ENCODE measurements at regions not wholly inside any gene's neighbourhood (a gene's known extent, or its start where the extent isn't known, plus 50 kb on each side); places are given as distances from the start of the nearest gene placed in this dataset.

DNA sequence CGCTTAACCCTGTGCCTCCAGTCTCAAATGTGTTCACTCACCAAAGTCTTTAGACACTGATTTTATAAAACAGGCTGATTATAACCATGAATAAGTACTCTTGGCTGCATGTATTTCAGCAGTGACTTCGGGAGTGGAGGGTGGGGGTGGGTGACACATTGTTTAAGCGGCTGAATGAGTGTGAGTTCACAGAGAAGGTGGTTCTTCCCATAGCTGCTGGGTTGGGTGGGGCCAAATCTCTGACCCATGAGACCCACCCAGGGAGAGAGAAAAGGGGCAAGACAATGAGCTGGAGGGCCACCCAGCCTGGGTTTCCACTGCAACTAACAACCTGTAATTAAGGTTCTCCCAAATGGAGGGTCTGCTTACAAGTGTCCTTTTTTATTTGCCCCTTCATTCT lies 96.4 kb downstream of the SYNE3 start:
- no peak overlapping the region for H3K27ac ChIP-seq (ENCODE audit: low read depth, low read length)
- 87 to 92% (median 90%) methylated on average over 3 of the region's 3 CpGs for WGBS, 3 donors

DNA sequence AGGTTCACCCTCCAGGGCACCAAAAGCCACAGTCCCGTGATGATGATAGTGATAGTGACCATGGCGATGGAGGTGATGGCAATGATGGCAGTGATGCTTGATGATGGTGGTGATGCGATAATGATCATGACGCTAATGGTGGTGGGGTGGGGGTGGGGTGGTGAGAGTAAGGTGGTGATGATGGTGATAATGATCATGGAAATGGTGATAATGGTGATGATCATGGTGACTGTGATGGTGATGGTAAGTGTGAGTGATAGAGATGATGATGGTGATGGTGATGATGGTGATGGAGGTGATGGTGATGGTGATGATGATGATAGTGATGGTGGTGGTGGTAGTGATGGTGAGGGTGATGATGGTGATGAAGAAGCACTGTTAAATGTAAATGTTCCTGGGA lies 96.9 kb downstream of the SYNE3 start:
- H3K27ac ChIP-seq (ENCODE audit: low read depth, low read length): no peak overlapping the region
- 74 to 96% (median 84%) methylated on average over 4 of the region's 4 CpGs for WGBS, 3 donors

DNA sequence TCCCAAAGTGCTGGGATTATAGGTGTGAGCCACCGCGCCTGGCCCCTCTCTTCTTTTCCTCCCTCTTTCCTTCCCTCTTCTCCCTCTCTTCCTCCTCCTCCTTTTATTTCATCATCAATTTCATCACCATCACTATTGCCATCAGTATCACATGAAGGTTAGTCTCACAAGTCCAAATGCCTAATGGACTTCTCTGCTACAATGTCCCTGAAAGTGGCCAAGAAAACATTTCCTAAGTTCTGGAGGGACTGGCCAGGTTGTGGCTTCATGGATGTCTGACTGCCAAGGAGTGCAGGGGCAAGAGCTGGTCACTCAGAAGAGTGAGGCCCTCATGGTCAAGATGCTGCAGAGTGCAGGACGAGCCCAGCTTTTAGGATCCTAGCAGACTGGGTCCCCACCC lies 97.6 kb downstream of the SYNE3 start:
- H3K27ac ChIP-seq (ENCODE audit: low read depth, low read length): no peak overlapping the region
- WGBS, 3 donors: 78 to 95% (median 86%) methylated on average over 3 of the region's 3 CpGs

DNA sequence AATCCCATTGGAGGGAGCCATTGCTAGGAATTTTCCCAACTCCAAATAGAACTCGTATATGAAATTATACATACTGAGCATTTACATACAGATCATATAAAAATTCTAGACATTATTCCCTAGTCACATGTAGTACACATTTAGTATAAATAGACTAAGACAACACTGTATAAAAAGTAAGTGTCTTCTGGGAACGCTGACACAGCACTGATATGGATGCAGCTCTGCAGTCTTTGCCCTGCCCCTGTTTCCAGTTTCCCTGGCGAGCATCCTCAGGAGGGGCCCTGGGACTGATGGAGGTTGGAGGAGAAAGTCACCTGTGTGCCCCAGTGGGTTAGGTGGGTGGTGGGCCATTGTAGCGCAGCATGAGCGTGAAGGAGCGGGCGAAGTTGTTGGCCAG lies 97.8 kb upstream of the CLMN start:
- no peak overlapping the region for H3K27ac ChIP-seq (ENCODE audit: low read depth, low read length)
- 86 to 96% (median 94%) methylated on average over 7 of the region's 7 CpGs for WGBS, 3 donors

DNA sequence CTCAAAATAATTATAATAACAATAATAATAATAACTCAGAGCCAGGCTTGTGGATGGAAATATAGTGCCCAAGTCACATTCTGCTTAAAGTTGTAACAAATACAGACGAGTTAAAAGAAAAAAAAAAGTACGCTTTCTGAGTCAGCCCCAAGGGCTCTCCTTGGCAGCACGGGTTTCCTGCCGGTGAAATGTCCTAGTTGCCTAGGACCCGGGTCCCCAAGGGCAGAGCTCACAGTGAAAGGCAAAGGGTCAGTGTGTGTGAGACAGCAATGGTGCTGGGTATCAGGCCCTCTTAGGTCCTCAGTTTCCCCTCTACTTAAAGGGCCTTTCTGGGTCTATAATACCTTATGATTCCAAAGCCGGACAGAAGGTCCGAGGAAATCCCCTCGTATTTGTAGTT lies 96.3 kb upstream of the CLMN start:
- 75 to 92% (median 79%) methylated on average over 8 of the region's 8 CpGs for WGBS, 3 donors
- H3K27ac ChIP-seq (ENCODE audit: low read depth, low read length): no peak overlapping the region

DNA sequence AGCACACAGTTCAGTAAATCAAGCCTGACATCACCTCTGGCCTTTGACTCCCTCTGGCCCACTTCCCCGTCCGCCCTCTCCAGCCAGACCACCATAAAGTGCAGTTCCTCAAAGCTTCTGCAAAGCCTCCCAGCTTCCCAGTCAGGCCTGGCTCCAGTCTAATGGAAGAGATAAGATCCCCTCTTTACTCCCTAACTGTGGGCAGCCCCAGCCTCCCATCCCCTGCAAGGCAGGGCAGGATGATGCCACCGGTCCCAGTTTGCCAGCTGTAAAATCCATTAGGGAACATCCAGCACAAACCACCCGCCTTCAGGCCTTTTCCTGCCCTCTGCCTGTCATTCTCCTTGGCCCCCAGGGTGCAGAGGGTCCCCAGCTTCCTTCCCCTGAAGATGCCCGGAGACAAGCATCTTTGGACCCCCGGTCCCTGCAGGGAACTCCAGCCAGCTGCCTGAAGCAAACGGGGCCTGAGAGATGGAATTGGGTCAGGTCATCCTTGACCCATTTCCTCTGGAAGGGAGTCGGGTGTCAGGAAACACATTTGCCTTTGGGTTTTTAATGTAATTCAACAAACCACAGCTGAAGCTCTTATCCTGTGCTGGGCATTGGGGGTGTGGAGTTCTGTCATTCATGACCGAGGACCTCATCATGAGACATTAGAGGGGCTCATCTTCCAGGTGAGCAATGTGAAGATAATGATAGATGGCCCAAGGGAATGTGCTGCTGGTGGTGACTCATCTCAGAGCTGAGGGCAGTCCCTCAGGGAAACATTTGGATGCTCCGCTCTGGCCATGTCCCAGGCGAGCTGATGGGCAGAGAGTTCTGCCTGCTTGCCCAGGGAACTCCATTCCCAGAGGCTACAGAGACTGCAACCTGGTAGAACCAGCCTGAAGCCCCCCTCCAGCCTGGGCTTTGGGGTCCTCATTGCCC lies 93.8 kb upstream of the CLMN start:
- WGBS, 3 donors: 63 to 77% (median 64%) methylated on average over 11 of the region's 11 CpGs
- no peak overlapping the region for H3K27ac ChIP-seq (ENCODE audit: low read depth, low read length)

DNA sequence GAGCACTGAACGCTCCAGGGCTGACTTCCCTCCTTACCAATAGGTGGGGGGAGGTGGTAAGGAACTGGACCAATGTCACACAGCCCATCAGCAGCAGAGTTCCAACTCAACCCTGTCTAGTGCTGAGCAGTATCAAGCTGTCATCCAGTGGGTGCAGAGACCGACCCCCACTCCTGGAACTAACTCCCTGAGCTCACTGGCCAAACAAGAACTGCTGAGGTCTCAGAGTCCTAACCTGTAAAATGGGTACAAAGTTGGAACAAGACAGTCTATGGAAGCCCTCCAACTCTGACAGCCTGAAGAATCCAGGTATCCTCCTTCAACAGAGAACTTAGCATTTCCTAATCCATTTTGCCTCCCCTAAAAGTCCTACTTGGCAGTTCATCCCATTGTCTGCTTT lies 91.1 kb upstream of the CLMN start:
- WGBS, 3 donors: 50 to 77% (median 62%) methylated on average over 2 of the region's 2 CpGs
- no peak overlapping the region for H3K27ac ChIP-seq (ENCODE audit: low read depth, low read length)

DNA sequence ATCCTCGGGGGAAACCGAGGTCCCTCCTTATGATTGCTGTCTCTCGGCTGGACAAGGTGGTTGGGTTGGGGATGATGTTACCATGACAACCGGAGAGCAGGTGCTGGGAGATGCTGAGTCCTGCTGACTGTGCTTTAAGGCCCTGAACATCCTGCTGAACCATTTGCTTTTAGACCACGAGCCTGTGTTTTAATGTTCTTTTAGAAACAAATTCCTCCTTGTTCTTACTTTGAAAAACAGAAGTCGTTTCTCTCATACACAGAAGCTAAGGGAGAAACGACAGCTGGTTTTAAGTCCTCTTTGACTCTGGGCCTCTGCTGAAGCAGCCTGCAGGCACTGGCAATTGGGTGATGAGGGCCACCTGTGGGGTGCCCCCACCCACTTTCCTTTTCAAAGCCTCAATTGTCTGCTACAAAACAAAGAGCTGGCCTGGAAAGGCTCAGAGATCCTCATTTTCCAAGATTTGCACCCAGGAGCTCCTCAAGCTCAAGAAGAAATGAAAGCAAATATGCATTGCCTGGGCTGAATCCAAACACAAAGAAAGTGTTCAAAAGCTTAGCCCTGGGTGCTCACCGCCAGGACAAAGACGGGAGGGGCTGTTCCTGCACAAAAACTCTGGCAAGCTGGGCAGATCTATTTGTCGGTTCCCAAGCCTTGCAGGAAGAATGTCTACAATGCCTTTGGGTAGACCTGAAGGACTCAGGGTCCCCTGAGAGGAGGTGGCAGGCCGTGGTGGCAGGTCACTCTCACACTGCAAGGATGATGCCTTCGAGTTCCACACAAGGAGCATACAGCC lies 90.0 kb upstream of the CLMN start:
- no peak overlapping the region for H3K27ac ChIP-seq (ENCODE audit: low read depth, low read length)
- 68 to 74% (median 70%) methylated on average over 12 of the region's 12 CpGs for WGBS, 3 donors

DNA sequence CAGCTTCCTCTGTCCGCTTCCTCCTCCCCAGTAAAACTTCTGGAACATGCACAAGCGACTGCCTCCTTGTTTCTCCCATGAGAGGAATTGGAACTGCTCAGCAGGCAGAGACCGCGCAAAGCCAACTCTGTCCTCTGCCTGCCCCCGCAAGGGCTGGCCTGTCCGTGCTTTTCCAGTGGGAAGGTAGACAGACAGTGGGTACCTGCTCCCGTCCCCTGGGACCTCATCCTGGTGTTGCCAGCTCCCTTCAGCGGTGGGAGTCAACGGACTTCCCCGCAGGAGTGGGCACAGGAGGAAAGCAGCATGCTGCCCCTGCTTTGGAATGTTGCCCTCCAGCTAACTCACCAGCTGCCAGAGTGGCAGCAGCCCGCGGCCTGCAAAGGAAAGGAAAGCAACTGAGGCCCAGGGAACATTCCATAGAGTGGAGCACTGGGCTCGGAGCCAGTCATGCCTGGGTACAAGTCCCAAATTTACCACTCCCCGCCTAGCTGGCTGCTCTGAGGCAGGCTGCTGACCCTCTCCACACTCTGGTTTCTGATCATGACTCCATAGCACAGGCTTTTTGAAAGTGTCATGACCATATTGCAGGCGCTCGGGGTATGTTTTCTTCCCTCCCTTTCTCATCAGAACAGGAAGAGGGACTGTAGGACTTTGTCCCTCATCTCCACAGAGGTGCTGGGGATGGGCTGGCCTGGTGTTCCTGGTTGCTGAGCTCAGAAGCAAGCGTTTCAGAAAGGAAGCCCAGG lies 89.2 kb upstream of the CLMN start:
- 62 to 81% (median 69%) methylated on average over 17 of the region's 17 CpGs for WGBS, 3 donors
- no peak overlapping the region for H3K27ac ChIP-seq (ENCODE audit: low read depth, low read length)

DNA sequence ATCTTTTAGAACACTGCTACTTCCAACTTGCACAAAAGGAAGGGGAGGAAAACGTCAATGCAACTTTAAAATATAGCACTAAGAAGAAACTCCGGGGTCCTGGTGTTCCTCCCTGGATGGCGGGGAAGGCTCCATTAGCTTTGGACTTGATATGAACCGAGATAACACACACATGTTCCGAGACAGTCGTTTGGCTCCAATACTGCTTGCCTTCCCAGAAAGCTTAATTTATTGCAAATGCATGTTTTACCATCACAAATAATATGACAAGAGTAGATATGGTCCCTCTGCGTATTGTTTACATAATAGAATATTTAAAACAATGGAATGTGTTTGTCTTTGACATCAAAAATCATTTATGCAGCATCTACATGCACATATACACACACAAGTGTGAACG lies 87.6 kb upstream of the CLMN start:
- no peak overlapping the region for H3K27ac ChIP-seq (ENCODE audit: low read depth, low read length)
- 60 to 72% (median 66%) methylated on average over 8 of the region's 8 CpGs for WGBS, 3 donors

DNA sequence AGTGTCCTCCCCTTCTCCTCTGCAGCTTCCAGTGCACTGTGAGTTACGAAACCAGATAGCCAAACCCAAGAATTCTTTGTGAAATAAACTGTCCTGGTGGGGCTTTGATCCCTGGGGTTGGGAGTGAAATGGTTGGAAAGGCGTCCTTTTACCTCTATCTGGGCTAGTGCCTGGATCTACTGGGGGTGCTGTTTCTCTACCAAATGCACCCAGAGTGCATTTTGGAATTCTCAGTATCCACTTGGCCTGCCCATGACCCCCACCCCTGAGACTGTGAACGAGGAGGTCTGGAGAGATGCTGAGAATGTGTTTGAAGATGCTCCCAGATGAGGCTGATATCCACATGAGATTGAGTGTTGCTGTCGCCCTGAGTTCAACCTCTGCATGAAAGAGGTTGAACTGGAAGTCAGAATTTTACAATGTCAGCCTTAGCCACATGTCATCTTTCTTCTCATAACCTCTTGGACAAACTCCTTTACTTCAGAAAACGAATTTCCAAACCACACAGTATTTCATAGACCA lies 87.1 kb upstream of the CLMN start:
- 55 to 65% (median 64%) methylated on average over 5 of the region's 5 CpGs for WGBS, 3 donors
- H3K27ac ChIP-seq (ENCODE audit: low read depth, low read length): no peak overlapping the region

DNA sequence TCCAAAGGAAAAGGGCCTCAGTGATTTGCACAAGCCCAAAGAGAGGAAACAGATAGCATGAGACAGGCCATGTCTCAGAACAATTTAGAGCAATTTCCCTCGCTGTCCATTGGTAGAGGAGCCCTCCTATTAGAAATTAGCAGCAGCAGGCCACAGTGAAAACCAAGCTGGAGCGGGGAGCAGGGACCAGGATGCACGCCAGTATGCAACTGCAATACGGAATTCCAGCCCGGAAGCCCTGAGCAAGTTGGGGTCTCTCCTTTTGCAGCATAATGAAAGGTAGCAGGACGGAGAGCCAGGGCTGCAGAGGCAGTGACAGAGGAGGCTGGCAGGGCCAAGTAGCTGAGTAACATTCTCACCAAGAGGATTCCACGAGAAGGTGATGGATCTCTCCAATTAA lies 84.9 kb upstream of the CLMN start:
- WGBS, 3 donors: 70 to 82% (median 81%) methylated on average over 7 of the region's 7 CpGs
- H3K27ac ChIP-seq (ENCODE audit: low read depth, low read length): no peak overlapping the region

DNA sequence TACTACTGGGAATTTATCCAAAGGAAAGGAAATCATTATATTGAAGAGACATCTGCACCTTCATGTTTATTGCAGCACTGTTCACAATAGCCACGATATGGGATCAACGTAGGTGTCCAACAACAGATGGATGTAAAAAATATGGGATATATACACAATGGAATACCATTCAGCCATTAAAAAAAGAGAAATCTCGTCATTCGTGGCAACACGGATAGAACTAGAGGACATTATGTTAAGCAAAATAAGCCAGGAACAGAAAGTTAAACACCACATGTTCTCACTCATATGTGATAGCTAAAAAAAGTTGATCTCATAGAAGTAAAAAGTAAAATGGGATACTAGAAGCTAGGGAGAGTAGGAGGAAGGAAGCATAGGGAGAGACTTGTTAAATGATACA lies 82.9 kb upstream of the CLMN start:
- H3K27ac ChIP-seq (ENCODE audit: low read depth, low read length): no peak overlapping the region
- 52 to 71% (median 66%) methylated on average over 5 of the region's 5 CpGs for WGBS, 3 donors

DNA sequence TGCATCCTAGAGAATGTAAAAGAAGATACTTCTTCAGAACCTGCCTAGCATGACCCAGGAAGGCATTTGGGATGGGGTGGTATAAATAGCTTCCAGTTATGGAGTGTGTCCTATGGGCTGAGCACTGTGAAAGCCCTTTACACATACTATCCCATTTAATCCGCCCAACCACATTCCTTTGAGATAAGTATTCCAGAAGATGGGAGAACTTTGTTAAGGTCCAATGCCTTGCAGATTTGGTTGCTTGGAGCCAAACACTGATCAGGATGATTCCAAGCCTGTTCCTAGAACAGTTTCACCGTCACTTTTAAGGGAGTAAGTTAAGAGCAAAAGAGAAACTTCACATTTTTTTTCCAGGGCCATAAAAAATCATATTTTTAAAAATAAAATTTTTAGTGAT lies 82.5 kb upstream of the CLMN start:
- no peak overlapping the region for H3K27ac ChIP-seq (ENCODE audit: low read depth, low read length)
- 64 to 72% (median 65%) methylated on average over 2 of the region's 2 CpGs for WGBS, 3 donors

DNA sequence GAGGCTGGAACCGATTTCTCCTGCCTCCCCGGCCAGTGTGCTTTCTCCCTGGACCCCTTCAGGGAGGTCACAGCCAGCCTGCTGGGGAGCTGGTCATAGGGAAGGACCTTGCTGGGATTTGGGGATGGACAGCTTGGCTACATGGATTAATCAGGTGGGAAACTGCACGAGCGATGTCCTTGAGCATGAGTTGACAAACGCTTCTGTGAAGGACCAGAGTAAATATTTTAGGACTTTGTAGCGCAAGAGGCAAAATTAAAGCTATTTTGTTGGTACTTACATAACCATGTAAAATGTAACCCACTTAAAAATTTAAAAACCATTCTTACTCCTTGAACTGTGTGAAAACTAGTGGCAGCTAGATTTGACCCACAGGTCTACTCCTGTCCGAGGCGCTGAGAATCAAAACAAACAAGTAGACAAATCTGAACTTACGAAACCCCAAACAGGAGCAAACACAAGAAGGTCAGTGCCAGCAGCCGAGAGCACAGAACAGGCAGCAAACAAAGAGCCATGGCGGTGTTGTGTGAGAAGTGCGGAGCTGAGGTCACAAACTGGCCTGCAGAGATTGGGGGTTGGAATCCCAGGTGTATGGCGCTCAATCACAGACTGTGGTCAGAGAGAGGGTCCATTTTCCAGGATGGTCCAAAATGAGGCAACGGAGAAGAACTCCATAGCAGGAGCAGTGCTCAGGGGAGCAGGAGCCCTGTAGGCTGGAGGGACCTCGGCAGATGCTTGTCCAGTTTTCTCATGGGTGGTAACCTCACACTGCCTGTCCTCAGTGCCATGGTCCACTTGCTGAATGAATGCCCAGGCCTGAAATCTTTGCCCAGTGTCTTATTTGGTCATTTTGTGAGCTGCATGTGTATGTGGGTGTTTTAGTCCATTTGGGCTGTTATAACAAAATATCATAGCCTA lies 79.2 kb upstream of the CLMN start:
- H3K27ac ChIP-seq (ENCODE audit: low read depth, low read length): no peak overlapping the region
- 80 to 96% (median 94%) methylated on average over 15 of the region's 15 CpGs for WGBS, 3 donors

DNA sequence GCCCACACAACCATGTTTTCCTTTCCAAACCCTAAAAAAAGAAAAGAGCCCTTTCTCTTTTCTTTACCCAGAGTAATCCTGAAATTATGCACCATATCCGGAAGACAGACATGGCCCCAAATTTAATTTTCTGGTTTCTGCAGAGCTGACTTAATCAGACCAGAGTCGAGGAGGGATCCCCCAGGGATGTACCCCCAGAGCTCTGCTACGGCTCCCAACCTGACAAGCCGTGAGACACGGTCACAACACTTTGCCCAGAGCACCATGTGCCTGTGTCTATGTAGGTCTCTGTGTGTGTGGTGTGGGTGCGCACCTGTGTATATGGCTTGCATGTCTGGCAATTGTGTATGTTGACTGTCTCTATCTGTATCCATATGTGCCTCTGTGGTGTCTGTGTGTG lies 77.6 kb upstream of the CLMN start:
- no peak overlapping the region for H3K27ac ChIP-seq (ENCODE audit: low read depth, low read length)
- WGBS, 3 donors: 83 to 94% (median 86%) methylated on average over 6 of the region's 6 CpGs

DNA sequence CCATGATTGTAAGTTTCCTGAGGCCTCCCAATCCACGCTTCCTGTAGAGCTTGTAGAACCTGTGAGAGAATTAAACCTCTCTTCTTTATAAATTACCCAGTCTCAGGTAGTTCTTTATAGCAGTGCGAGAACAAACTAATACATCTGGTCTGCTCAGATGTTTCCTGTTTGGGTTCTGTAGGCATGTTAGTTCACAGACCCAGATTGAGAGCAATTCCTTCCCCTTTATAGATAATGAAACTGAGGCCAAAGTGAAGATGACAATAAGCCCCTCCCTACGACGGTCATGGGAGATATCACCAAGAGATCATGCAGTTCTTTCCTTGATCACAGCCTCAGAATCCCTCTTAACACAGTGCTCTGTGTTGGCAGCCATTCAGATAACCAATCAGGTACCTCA lies 76.5 kb upstream of the CLMN start:
- 39 to 79% (median 54%) methylated on average over 4 of the region's 4 CpGs for WGBS, 3 donors
- H3K27ac ChIP-seq (ENCODE audit: low read depth, low read length): no peak overlapping the region
